ENCODE measurements at regions not wholly inside any gene's neighbourhood (a gene's known extent, or its start where the extent isn't known, plus 50 kb on each side); places are given as distances from the start of the nearest gene placed in this dataset.

- TF ChIP-seq POLR2A (IDR thresholded peaks at IDR 0.05; ENCODE audit: low read length) (no peak), GATA1 (IDR thresholded peaks at IDR 0.05; ENCODE audit: low read depth, low read length) (no peak)
Measured at GRCh38 chr20:37593710-37594109, 66.0 kb upstream of the BLCAP start.

Measured in erythroblast (primary cell).